ENCODE measurements at regions not wholly inside any gene's neighbourhood (a gene's known extent, or its start where the extent isn't known, plus 50 kb on each side); places are given as distances from the start of the nearest gene placed in this dataset.

GRCh38 chr3:159453945-159454344, 534.7 kb upstream of the IL12A start:
- Histone ChIP-seq H3K9ac (ENCODE audit: insufficient read depth in 1 of 2, low read depth in 2 of 2, low read length in 2 of 2) (no peak overlapping the region), H4K20me1 (replicated peaks; ENCODE audit: control insufficient read depth, insufficient read depth, low read length) (no peaks in the 10 kb centered on the region), H3K27ac (ENCODE audit: extremely low read depth, low read depth, low read length) (no peak overlapping the region), H3K36me3 (ENCODE audit: control insufficient read depth, insufficient read depth, low read length) (no peaks in the 10 kb centered on the region), H3K4me1 (replicated peaks in 1 of 2; ENCODE audit: control insufficient read depth in 2 of 2, insufficient read depth in 2 of 2, low read length in 2 of 2) (no peaks in the 10 kb centered on the region), H3K4me3 (no peak overlapping the region), H3K79me2 (ENCODE audit: control insufficient read depth, insufficient read depth, low read length) (no peaks in the 10 kb centered on the region), H3K9me3 (replicated peaks; ENCODE audit: control insufficient read depth, insufficient read depth, low read depth, low read length) (no peaks in the 10 kb centered on the region), H3K4me2 (ENCODE audit: insufficient read depth, low read length) (no peak overlapping the region), H3K27me3 (ENCODE audit: control insufficient read depth in 2 of 2, insufficient read depth in 2 of 2, low read length in 2 of 2) (no peaks in the 10 kb centered on the region), H2AFZ (ENCODE audit: low read depth, low read length) (no peak overlapping the region), H3K9me1 (ENCODE audit: control insufficient read depth, insufficient read depth, low read length) (no peaks in the 10 kb centered on the region)
- in situ Hi-C loops (cut with MboI) (no loop called here), intact Hi-C loops (cut with micrococcal nuclease) (no loop called here)
- DNase-seq (ENCODE audit: extremely low read depth in 1 of 4, low spot score in 3 of 4), result no peak
- ChIA-PET POLR2A (no interaction called here), CTCF (ENCODE audit: low intra/inter-chr PET ratio) (no interaction called here)
- ATAC-seq, result no peak
- TF ChIP-seq NRF1 (conservative IDR thresholded peaks at IDR 0.05 in 1 of 2, IDR thresholded peaks at IDR 0.05 in 1 of 2), result no peak
- no peak for TF ChIP-seq TCF3 (CRISPR knock-in tag; IDR thresholded peaks at IDR 0.05)
- TF ChIP-seq KLF10 (CRISPR knock-in tag; IDR thresholded peaks at IDR 0.05), result no peak
- TF ChIP-seq NFE2L1 (tag; IDR thresholded peaks at IDR 0.05; ENCODE audit: borderline replicate concordance, low read depth), result no peak
- TF ChIP-seq TAL1 (IDR thresholded peaks at IDR 0.05), result no peak
- TF ChIP-seq ETV5 (CRISPR knock-in tag; IDR thresholded peaks at IDR 0.05; ENCODE audit: low read depth), result no peak
- no peak for TF ChIP-seq FUS (optimal IDR thresholded peaks at IDR 0.05; ENCODE audit: low read depth, low read length)
- no peak for TF ChIP-seq FOXJ2 (tag; IDR thresholded peaks at IDR 0.05)
- TF ChIP-seq ZC3H11A (IDR thresholded peaks at IDR 0.05; ENCODE audit: low read depth, low read length), result no peak
- FAIRE-seq, result no peak
- no TSS peak for BruUV-seq (replicated peaks)
- WGBS (ENCODE audit: insufficient coverage, low coverage, missing lambda C conversion rate), result 0% methylated on average over 2 of the region's 2 CpGs
